ENCODE measurements at regions not wholly inside any gene's neighbourhood (a gene's known extent, or its start where the extent isn't known, plus 50 kb on each side); places are given as distances from the start of the nearest gene placed in this dataset.
A peak's percentile ranks its signal among the peaks of the same experiment; 100 is the strongest.

DNA sequence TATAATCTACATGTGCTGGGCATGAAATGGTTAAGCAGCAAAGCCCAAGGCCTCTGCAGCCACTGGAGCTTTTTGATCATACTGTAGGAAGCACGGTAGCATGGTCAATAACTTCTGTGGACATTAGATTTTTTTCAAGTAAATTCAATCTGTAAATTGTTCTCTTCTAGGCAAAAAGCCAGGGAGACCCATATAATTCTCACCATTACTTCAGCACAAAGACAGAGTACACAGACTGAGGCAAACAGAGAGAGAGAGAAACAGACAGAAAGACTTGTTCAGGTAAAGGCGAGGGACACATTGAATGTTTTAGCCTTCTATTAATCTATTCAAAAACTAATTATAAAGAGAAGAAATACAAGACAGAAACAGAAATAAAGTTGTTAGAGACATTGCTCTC, 349.4 kb downstream of the RFC3 start:
- H3K79me2 ChIP-seq (ENCODE audit: insufficient read depth, low read length) = no peaks in the 10 kb centered on the region
- DNase-seq (ENCODE audit: insufficient read length, low spot score, missing footprints) = no peak
- TF ChIP-seq, protein P1, sequence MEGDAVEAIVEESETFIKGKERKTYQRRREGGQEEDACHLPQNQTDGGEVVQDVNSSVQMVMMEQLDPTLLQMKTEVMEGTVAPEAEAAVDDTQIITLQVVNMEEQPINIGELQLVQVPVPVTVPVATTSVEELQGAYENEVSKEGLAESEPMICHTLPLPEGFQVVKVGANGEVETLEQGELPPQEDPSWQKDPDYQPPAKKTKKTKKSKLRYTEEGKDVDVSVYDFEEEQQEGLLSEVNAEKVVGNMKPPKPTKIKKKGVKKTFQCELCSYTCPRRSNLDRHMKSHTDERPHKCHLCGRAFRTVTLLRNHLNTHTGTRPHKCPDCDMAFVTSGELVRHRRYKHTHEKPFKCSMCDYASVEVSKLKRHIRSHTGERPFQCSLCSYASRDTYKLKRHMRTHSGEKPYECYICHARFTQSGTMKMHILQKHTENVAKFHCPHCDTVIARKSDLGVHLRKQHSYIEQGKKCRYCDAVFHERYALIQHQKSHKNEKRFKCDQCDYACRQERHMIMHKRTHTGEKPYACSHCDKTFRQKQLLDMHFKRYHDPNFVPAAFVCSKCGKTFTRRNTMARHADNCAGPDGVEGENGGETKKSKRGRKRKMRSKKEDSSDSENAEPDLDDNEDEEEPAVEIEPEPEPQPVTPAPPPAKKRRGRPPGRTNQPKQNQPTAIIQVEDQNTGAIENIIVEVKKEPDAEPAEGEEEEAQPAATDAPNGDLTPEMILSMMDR (IDR thresholded peaks at IDR 0.05; ENCODE audit: extremely low read depth, low read depth, low read length) = no peak
- no peak overlapping the region for H3K27ac ChIP-seq (ENCODE audit: low read depth, low read length)
- no peak overlapping the region for H3K4me3 ChIP-seq (ENCODE audit: insufficient read depth, low read length)
- H3K4me2 ChIP-seq (ENCODE audit: insufficient read depth, low read length) = no peak overlapping the region
- H3K9me3 ChIP-seq (ENCODE audit: low read depth, low read length) = no peaks in the 10 kb centered on the region
- H2AFZ ChIP-seq (ENCODE audit: low read length) = no peak overlapping the region
- H3K36me3 ChIP-seq (ENCODE audit: insufficient read depth, low read length) = no peaks in the 10 kb centered on the region
- H4K20me1 ChIP-seq (ENCODE audit: insufficient read depth, low read length) = no peaks in the 10 kb centered on the region
- H3K4me1 ChIP-seq (ENCODE audit: insufficient read depth, low read length) = peaks cover 6% of the 10 kb centered on the region
- no peaks in the 10 kb centered on the region for H3K27me3 ChIP-seq (ENCODE audit: insufficient read depth, low read length)

DNA sequence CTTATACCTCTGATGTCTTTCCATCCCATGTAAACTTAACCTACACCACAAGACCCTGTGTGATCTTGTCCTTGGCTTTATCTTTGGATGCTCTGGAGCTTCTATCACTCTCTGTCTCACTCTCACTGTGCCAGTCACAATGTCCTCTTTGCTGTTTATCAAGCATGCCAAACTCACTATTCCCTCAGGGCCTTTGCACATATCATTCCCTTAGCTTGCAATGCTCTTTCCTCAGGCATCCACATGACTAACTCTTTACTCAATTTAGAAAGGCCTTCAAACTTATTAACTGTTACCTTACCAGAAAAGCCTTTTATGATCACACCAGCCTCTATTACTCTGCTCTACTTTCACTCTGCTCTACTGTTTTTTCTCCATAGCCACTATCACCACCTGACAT, 354.1 kb downstream of the RFC3 start:
- TF ChIP-seq, protein P1 (IDR thresholded peaks at IDR 0.05; ENCODE audit: extremely low read depth, low read depth, low read length) = no peak
- no peaks in the 10 kb centered on the region for H3K36me3 ChIP-seq (ENCODE audit: insufficient read depth, low read length)
- no peaks in the 10 kb centered on the region for H3K4me1 ChIP-seq (ENCODE audit: insufficient read depth, low read length)
- H2AFZ ChIP-seq (ENCODE audit: low read length) = no peak overlapping the region
- DNase-seq (ENCODE audit: insufficient read length, low spot score, missing footprints) = no peak
- no peaks in the 10 kb centered on the region for H3K79me2 ChIP-seq (ENCODE audit: insufficient read depth, low read length)
- no peak overlapping the region for H3K4me3 ChIP-seq (ENCODE audit: insufficient read depth, low read length)
- no peaks in the 10 kb centered on the region for H3K27me3 ChIP-seq (ENCODE audit: insufficient read depth, low read length)
- H3K27ac ChIP-seq (ENCODE audit: low read depth, low read length) = no peak overlapping the region
- H3K9me3 ChIP-seq (ENCODE audit: low read depth, low read length) = no peaks in the 10 kb centered on the region
- H3K4me2 ChIP-seq (ENCODE audit: insufficient read depth, low read length) = no peak overlapping the region
- H4K20me1 ChIP-seq (ENCODE audit: insufficient read depth, low read length) = no peaks in the 10 kb centered on the region

DNA sequence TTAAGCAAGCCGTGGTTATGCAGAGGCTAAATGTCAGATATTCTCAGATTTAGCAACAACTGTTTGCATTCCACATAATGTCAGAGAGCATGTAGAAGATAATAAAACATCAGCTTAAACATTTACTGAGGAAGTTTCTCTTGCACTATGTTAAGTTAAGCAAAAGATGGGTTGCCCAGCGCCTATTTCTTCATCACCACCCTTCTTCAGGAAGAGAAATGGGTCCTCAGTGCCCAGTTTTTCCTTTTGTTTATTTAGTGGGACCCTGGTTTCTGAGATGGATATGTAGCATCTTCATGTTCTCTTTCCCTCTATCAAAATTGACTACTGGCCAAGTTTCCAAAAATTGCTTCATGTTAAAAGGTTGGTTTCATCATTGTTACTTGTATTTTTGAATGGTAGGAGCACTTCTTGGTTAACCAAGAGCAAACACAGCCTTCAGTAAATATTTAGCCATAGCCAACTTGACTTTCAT, 356.8 kb downstream of the RFC3 start:
- DNase-seq (ENCODE audit: insufficient read length, low spot score, missing footprints) = peak; percentile 31
- TF ChIP-seq, protein P1 (IDR thresholded peaks at IDR 0.05; ENCODE audit: extremely low read depth, low read depth, low read length) = no peak
- Histone ChIP-seq H2AFZ (ENCODE audit: low read length) (no peak overlapping the region), H3K4me3 (ENCODE audit: insufficient read depth, low read length) (no peak overlapping the region), H3K4me1 (ENCODE audit: insufficient read depth, low read length) (no peaks in the 10 kb centered on the region), H3K27me3 (ENCODE audit: insufficient read depth, low read length) (no peaks in the 10 kb centered on the region), H3K4me2 (ENCODE audit: insufficient read depth, low read length) (no peak overlapping the region), H3K9me3 (ENCODE audit: low read depth, low read length) (no peaks in the 10 kb centered on the region), H3K79me2 (ENCODE audit: insufficient read depth, low read length) (no peaks in the 10 kb centered on the region), H3K36me3 (ENCODE audit: insufficient read depth, low read length) (no peaks in the 10 kb centered on the region), H4K20me1 (ENCODE audit: insufficient read depth, low read length) (no peaks in the 10 kb centered on the region), H3K27ac (ENCODE audit: low read depth, low read length) (no peak overlapping the region)

DNA sequence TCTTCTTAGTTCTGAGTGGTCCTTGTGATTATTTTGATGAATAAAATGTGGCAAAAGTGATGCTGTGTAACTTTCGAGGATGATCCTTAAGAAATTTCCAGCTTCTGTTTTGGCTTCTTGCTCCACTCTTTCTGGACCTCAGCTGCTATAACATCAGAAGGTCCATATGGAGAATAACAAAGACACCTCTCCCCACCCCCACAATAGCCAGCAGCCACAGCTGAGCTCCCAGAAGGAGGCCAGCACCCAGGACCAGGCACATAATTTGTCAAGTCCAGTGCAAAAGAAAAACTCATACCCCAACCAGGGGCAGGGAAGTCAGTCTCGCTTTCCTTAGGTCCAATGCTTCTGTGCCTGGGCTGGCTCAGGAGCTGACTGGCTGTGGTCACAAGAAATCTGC, 357.6 kb downstream of the RFC3 start:
- DNase-seq (ENCODE audit: insufficient read length, low spot score, missing footprints) = no peak
- H3K36me3 ChIP-seq (ENCODE audit: insufficient read depth, low read length) = no peaks in the 10 kb centered on the region
- TF ChIP-seq, protein P1 (IDR thresholded peaks at IDR 0.05; ENCODE audit: extremely low read depth, low read depth, low read length) = no peak
- H2AFZ ChIP-seq (ENCODE audit: low read length) = no peak overlapping the region
- H3K9me3 ChIP-seq (ENCODE audit: low read depth, low read length) = no peaks in the 10 kb centered on the region
- H3K4me3 ChIP-seq (ENCODE audit: insufficient read depth, low read length) = no peak overlapping the region
- H3K27ac ChIP-seq (ENCODE audit: low read depth, low read length) = no peak overlapping the region
- H3K79me2 ChIP-seq (ENCODE audit: insufficient read depth, low read length) = no peaks in the 10 kb centered on the region
- H3K27me3 ChIP-seq (ENCODE audit: insufficient read depth, low read length) = no peaks in the 10 kb centered on the region
- H4K20me1 ChIP-seq (ENCODE audit: insufficient read depth, low read length) = no peaks in the 10 kb centered on the region
- H3K4me1 ChIP-seq (ENCODE audit: insufficient read depth, low read length) = no peaks in the 10 kb centered on the region
- no peak overlapping the region for H3K4me2 ChIP-seq (ENCODE audit: insufficient read depth, low read length)
